ENCODE measurements at regions not wholly inside any gene's neighbourhood (a gene's known extent, or its start where the extent isn't known, plus 50 kb on each side); places are given as distances from the start of the nearest gene placed in this dataset.

DNA sequence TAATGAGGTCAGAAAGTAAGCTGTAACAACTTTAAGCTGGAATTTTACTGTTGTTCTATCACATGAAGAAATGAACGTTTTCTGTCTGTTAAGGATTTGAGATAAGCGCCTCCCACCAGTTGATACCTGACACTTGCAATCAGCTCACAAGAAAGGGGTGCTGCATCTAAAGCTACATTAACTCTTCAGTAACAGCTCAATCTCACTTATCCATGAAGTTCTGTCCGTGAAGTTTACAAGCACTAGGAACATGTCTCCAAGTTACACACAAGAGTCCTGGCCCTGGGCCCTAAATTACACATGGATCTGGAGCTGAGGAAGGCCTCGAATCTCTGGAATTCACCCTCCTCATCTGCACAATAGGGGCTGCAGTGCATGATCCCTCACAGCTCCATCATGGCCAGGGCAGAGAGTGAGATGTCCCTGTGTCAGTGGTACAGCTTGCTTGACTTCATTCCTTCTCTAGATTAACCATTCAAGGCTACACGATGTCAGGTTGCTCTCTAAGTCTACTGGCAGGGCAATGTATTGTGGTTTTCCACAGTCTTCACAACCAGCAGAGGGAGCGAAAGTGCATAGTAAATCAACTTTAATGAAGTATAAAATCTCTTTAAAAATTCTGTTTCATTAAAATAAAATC, 182.4 kb upstream of the MCHR2 start:
- DNase-seq = peak; percentile 66

DNA sequence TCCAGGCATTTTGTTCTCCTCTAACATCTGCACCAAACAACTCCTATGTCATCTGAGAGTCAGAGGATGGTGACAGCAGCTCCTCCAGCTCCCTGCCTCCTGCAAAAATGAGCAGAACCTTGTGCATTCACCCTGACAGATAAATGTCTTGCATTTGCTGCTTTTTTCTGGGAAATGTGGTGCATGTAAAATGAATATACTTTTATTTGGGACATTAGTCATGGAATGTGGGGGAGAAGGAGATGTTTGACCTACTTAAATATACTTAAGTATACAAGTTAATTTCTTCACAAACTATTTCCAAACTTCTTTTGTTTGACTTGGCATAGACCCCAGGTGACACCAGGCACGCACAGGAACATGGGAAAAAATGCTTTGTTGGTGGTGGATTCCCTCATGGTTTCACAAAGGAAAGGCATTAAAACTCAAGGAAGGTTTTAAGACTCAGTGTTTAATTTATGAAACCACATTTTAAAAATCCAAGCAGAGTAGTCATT, 181.8 kb upstream of the MCHR2 start:
- no peak for DNase-seq

GRCh38 chr6:100173211-100173610, 179.2 kb upstream of the MCHR2 start:
- DNase-seq = no peak

GRCh38 chr6:100172322-100172713, 178.3 kb upstream of the MCHR2 start:
- DNase-seq = no peak

GRCh38 chr6:100171533-100172321, 177.7 kb upstream of the MCHR2 start:
- DNase-seq = no peak

DNA sequence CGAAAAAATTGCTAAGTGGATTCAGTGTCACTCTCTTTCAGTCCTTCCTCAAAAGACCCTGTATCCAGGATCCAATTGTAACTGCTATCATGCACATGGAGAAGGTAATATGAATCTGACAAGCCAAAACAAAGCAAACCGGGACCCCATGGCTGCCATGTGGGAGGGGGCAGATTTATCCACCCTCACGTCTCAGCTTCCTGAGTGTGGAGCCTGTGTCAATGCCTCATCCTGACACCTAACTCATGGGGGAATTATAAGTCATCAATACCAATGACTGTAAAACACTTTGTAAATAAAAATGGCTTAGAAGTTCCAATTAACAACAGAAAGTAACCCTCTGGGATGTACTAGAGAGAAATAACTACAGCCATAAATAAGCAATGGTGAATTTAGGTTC, 174.1 kb upstream of the MCHR2 start:
- DNase-seq = no peak

DNA sequence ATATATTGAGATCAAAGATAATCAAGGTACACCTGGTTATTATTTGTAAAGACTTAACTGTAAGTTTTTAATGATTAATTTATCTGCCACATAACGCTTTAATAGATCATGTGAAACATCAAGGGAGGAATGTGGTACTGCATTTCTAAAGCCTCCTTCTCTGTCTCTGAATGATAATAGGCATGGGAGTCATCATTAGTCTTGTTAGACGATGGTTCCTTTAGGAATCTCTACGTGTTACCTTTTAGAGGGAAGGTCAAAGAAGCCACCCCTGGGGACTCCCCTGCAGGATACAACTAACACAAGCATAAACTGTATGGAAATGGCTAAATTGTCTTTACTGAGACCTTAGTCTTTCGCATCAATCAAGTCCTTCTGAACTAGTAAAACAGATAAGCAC, 173.6 kb upstream of the MCHR2 start:
- DNase-seq = no peak

DNA sequence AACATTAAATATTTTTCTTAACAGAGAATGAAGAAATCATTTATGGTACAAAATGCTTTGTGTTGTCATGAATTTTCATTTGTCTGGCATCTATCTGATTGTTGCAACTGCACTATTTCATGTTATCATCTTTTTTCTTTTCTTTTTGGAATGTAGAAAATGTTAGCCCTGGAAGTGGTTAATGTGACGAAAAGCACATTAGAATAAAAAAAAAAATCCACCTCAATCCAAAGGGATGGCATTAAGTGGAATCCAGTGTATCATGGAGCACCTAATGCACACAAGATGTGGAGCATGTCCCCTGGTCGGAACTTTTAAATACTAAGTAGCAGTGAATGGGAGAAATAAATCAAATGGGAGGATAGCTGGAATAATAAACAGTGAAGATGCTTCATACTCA, 172.9 kb upstream of the MCHR2 start:
- DNase-seq = no peak

- DNase-seq = no peak
These were observed 171.4 kb upstream of the MCHR2 start for GRCh38 chr6:100165442-100165841.

GRCh38 chr6:100163035-100163434, 169.0 kb upstream of the MCHR2 start:
- no peak for DNase-seq

DNA sequence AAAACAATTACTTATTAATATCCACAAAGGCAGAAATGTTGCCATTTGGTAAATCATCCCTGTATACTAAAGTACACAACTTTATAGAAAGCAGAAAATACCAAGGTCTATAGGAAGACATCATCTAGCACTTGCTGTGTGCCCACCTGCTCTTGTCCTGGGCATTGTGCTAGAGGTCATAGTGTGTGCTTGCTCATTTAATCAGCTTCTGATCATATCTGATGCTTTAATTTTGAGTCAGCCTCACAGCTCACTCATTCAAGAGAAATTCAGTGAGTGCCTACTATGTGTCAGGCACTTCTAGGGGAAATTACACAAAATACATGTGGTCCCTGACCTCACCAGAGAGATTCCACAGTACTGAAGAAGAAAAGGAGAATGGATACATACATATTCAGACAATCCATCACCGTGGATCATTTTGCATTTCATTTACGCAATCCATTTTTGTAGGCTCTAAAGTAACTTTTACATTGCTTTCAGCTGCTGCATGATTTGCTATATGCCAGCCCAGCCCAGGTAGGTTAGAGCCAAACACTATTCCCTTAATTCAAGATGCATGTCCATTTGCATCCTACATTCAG, 167.9 kb upstream of the MCHR2 start:
- no peak for DNase-seq

- DNase-seq = no peak
These were observed 166.9 kb upstream of the MCHR2 start for GRCh38 chr6:100160930-100161329.

- DNase-seq = no peak
These were observed 161.1 kb upstream of the MCHR2 start for GRCh38 chr6:100155141-100155540.

- no peak for DNase-seq
These were observed 159.7 kb upstream of the MCHR2 start for GRCh38 chr6:100153636-100154275.

GRCh38 chr6:100152201-100152600, 158.2 kb upstream of the MCHR2 start:
- DNase-seq = no peak

GRCh38 chr6:100144991-100145390, 151.0 kb upstream of the MCHR2 start:
- DNase-seq = no peak

DNA sequence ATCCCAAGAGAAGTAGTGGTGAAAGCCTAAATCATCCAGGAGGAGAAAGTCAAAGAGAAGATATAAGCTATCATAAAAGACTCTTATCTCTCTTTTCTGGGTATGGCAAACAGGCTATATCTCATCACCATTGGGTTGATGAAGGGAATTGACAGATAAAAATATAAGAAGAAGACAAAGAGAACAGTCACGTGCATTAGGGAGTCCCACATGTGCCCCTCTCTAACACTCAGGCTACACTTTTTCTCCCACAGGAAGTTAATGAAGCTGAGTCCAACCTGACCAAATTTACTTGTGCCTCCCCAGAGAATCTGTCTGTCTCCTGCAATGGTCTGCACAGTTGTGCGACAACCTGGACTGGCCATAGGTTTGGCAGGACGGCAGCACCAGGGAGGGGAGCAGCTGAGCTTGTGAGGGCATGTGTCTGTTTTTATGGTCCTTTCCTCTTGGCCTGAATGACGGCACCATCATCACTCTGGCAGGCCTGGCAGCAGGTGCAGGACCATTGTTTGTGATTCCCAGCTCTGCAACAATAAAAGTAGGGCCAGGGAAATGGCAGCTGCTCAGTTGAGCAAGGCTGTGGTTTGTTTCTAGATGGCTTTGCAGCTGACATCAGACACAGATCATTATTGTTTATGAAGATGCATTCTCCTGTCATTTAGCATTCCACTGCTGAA, 144.5 kb upstream of the MCHR2 start:
- no peak for DNase-seq

GRCh38 chr6:100137759-100138158, 143.7 kb upstream of the MCHR2 start:
- DNase-seq = no peak

GRCh38 chr6:100136590-100136989, 142.6 kb upstream of the MCHR2 start:
- no peak for DNase-seq

DNA sequence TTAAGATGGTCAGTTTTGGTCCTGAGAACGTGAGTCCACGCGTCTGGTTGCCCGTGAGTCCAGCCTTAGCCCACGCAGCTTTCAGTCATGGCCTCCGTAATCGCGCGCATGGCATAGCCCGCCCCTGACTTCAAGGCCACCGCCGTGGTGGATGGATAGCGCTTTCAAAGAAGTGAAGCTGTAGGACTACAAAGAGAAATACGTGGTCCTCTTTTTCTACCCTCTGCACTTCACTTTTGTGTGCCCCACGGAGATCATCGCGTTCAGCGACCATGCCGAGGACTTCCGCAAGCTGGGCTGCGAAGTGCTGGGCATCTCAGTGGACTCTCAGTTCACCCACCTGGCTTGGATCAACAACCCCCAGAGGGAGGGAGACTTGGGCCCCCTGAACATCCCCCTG, 142.0 kb upstream of the MCHR2 start:
- DNase-seq = no peak

GRCh38 chr6:100134703-100135102, 140.7 kb upstream of the MCHR2 start:
- no peak for DNase-seq

DNA sequence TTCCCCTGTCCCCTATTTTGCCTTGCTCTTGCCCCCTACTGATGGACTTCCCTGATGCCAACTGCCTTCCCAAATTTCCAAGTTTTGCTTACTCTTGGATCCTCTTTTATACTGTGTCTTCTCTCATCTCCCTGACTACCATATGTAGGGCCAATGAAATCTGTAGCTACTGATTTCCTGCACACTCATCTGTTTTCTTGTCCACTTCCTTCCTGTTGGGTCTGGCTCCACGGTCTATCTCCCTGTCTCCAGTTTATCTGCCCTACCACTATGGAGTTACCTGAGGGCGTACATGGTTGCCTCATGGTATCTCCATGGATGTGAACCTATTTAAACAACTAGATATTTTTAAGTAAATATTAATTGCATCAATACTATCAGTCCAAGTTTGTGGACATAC, 140.3 kb upstream of the MCHR2 start:
- DNase-seq = no peak

DNA sequence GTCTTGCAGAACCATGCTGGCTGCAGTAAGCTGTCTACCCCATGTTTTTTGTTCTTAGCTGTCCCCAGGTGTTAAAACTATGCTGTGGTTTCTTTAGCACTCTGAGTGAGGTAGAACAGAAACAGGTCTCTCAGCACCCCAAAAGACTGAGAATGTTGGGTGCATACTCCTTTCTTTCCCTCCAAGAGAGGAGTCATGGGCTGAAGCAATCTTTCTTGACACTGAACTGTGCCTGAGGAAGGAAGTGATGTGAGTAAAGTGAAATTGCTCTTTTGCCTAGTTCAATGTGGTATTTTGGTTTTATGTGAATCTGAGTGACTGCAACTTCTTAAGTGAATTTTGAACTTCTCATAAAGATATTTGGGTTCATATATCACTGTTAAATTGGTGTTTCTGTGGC, 138.0 kb upstream of the MCHR2 start:
- no peak for DNase-seq

All from islet precursor cell (in vitro differentiated cells).